ENCODE measurements at regions not wholly inside any gene's neighbourhood (a gene's known extent, or its start where the extent isn't known, plus 50 kb on each side); places are given as distances from the start of the nearest gene placed in this dataset.

DNA sequence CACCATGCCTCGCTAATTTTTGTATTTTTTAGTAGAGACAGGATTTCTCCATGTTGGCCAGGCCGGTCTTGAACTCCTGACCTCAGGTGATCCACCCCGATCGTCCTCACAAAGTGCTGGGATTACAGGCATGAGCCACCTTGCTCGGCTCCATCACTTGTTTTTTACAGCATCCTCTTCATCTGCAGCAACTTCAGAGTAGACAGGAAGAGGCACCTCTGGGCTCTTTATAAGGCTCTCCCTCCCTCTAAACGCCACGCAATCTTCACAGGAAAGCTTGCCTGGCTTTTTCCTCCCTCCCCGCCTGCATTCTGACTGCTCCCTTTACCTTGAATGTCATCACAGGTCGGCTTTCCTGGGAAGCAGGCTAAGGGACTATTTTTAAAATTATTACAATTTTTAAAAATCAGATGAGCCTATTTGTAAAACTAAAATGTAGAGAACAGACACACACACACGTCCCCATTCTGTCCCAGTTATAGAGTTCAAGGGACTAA, 111.5 kb upstream of the LDB2 start:
- TF ChIP-seq, protein P1, sequence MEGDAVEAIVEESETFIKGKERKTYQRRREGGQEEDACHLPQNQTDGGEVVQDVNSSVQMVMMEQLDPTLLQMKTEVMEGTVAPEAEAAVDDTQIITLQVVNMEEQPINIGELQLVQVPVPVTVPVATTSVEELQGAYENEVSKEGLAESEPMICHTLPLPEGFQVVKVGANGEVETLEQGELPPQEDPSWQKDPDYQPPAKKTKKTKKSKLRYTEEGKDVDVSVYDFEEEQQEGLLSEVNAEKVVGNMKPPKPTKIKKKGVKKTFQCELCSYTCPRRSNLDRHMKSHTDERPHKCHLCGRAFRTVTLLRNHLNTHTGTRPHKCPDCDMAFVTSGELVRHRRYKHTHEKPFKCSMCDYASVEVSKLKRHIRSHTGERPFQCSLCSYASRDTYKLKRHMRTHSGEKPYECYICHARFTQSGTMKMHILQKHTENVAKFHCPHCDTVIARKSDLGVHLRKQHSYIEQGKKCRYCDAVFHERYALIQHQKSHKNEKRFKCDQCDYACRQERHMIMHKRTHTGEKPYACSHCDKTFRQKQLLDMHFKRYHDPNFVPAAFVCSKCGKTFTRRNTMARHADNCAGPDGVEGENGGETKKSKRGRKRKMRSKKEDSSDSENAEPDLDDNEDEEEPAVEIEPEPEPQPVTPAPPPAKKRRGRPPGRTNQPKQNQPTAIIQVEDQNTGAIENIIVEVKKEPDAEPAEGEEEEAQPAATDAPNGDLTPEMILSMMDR (IDR thresholded peaks at IDR 0.05; ENCODE audit: low read depth, low read length, poor library complexity, severe bottlenecking) = no peak
- TF ChIP-seq EZH2phosphoT487 (IDR thresholded peaks at IDR 0.05; ENCODE audit: borderline replicate concordance, low read length) = no peak

Data from DOHH2 (cell line).